COLO668 (cell line): ENCODE measurements at regions not wholly inside any gene's neighbourhood (a gene's known extent, or its start where the extent isn't known, plus 50 kb on each side); places are given as distances from the start of the nearest gene placed in this dataset.
A peak's percentile ranks its signal among the peaks of the same experiment; 100 is the strongest.
"Not testable (repeated sequence)": the region's sequence is repeated elsewhere in the genome, so short reads cannot be mapped to it uniquely, and the experiment has no call there.

ENCODE experiments used
- DNase-seq: peaks from one replicate; lab custom pipeline; 2025; ENCODE audit not compliant: unreplicated experiment; lab: John Stamatoyannopoulos, UW

DNA sequence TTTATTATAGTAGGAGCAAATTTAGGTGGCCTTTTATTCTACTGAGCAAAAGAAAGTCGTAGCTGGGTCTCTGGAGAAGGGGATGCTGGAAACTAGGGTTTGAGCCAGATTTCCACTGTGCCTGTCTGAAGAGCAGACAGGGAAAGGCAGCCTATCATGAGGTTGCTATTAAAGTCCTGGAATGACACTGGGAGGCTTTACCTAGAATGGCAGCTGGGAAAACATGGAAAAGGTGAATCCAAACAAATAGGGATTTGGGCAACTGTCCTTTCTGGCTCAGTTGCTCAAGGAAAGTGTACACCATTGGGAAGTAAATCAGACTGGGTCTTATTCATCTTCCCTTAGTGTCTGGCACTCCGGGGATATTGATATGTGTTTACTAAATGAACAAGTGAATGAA is 154.6 kb downstream of the MTX2 start:
- no peak for DNase-seq

DNA sequence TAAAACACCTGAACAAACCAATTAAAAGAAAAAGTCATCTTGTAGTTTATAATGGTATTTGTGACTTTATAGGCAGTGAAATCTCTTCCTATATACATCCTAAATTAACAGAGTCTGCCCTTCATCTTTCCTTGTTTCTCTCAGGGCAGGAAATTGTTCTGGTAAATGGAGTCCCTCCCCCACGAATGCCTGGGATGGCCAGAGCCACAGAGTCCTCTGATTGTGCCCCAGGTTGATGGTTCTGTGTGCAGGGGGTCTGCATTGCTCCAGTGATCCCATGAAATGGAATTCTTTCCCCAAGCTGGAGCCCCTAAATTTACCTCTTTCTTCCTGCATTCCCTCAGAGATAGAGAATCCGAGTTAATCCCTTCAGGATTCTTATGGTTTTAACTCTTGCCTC is 155.5 kb downstream of the MTX2 start:
- DNase-seq: no peak

DNA sequence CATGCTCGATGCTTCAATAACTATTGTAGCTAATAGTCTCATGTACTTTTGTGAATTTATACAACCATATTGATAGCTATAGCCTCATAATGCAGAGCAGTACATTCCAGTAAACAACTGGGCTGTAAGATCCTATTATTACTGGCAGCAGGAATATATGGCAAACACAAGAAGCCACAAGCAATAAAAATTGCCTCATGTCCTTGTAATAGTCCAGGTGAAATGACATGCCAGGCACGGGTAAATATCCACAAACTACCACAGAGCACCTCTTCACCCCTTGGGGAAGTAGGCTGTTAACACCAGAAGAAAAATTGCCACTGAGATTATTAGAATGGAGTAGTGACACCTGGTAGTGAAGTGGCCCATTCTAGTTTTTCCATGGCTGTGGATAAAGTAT is 158.3 kb downstream of the MTX2 start:
- DNase-seq: no peak

DNA sequence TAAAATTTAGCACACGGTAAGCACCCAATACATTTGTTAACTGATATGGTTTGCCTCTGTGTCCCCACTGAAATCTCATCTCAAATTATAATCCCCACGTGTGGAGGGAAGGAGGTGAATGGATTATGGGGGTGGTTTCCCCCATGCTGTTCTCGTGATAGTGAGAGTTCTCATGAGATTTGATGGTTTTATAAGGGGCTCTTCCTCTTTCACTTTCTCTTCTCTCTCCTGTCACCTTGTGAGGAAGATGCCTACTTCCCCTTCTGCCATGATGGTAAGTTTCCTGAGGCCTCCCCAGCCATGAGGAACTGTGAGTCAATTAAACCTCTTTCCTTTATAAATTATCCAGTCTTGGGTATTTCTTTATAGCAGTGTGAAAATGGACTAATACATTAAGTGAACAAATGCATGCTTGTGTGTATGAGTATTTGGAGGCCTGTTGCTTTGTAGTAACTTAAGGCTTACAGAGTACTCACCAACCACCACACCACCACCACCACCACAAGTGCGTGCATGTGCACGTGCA is 159.8 kb downstream of the MTX2 start:
- not testable (repeated sequence) for DNase-seq

GRCh38 chr2:176432434-176432833 is 163.2 kb downstream of the MTX2 start:
- DNase-seq: no peak

DNA sequence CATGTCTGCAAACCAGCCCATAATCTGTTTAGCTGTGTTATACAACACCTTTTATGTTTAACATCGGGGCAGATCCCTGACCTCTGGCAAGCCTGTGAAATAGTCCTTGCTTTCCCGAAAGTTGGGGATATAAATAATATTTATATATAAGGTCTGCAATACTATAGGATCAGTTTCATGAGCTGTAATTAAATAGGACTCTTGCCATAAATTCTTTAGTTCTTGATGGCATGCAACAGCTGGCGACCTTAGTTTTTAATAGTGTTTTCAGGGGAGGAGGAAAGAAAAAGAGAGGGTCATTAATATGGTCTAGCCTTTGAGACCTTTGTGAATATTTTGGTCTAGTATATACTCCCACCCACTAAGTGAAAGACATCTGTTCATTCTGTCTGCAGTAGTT is 166.5 kb downstream of the MTX2 start:
- no peak for DNase-seq

DNA sequence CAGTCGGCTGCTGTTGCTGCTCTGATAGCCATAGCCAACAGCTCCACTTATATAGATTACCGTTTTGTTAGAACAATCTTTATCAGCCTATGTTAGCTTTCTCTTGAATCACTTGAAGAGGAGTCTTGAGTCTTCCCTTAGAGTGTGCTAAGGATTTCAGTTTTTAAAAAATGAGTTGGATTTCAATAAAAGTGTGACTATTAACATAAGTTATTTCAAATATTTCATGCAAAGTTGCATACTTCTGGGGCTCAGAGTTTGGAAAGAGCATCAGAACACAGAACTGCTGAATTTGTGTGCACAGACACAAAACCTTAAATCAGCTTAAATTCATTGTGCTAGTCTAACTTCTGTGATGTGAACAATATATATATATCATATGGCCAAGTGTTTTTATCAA is 174.7 kb downstream of the MTX2 start:
- DNase-seq: no peak

DNA sequence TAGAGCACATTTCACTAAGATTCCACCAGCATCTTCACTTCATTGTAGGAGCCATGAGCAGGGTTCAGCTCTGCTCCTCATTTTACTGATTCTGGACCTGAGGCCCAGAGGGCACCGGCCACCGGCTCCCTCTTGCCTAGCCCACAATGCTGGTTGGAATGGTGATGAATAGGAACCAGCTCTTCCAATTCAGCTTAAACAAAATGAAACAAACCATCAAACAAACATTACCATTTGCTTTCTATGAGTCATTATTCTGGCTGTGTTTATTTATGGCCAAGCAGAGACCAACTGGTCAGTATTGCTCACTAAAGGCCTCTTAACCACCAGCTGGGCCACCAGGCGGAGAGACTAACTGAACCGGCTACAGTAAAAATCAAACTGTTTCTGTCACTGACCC is 176.7 kb downstream of the MTX2 start:
- peak; percentile 35 for DNase-seq

- DNase-seq: no peak
These were observed 177.6 kb downstream of the MTX2 start for GRCh38 chr2:176446718-176447414.

- no peak for DNase-seq
These were observed 178.4 kb downstream of the MTX2 start for GRCh38 chr2:176447616-176448015.

DNA sequence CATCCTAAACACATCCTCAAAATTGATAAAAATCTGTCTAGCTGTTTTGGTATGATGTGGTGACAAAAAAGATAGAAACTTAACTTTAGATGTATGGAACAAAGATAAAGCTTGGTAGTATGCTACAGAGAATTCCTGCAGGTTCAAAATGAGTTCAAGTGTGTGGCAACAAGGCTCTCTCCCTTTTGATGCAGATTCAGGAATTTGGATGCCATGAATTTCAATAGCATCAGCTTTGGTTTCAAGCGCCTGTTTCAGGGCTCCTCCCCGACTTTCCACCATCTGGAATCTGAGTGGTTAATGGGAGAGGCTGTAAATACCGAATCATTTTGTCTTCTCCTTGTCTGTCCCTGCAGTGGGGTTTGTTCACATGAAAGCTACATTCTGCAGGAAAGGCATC is 180.6 kb downstream of the MTX2 start:
- no peak for DNase-seq

GRCh38 chr2:176453784-176454183 is 184.5 kb downstream of the MTX2 start:
- no peak for DNase-seq

DNA sequence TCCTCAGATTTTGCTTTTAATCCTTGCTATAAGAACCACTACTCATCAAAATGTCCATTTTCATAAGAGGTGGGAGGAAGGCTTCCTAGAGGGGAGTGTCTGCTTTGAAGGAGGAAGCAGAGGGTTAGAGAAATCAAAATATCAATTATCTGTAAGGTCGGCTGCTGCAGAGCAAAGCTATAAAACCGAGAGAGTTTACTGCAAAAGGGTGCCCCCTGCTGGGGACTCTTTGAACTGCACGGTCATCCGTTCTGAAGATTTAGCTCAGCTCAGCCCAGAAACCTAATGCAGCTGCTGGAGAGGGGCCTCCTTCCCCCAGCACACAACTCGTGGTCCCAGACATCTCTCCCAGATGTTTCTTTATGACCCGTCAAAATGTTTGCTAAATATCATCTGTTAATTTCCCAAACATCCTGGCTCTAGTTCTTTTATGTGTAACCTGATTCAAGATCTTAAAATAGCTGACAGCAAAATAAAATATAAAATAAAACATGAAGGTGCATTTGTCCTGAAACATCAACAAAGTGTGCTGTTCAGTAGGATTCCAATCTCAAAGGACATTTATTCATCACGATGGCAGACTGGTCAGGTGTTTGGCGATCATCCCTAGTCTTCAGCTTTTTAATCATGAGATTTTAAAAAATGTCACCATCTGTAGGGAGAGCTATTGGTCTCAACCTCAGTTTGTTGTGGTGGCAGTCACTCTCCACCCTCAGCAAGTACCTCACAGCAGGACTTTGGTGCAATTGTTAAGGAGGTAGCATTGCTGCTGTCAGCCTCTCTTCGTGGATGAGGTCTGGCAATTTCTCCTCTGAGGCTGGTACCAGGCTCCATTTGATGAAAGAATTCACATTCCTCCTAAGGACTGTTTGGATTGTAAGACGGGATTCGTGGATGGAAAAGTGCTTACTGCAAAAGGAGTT is 185.9 kb downstream of the MTX2 start:
- peak; percentile 84 for DNase-seq

GRCh38 chr2:176455816-176456291 is 186.6 kb downstream of the MTX2 start:
- DNase-seq: peak; percentile 32

DNA sequence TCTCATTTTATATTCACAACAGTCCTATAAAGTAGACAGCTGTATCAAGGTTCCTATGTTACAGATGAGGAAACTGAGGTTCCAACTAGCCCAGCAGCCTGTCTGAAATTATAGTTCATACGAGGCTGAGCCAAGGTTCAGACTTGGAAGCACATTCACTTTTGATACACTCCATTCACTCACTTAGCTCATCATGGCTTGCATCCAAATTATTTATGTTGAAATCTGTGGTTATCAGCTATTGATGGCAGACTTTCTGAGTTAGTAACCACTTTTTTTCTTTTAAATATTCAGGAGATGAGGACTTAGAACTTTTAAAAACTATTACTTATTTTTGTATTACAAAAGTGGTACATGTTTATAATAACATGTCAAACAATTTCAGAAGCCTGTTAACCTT is 188.2 kb downstream of the MTX2 start:
- no peak for DNase-seq

DNA sequence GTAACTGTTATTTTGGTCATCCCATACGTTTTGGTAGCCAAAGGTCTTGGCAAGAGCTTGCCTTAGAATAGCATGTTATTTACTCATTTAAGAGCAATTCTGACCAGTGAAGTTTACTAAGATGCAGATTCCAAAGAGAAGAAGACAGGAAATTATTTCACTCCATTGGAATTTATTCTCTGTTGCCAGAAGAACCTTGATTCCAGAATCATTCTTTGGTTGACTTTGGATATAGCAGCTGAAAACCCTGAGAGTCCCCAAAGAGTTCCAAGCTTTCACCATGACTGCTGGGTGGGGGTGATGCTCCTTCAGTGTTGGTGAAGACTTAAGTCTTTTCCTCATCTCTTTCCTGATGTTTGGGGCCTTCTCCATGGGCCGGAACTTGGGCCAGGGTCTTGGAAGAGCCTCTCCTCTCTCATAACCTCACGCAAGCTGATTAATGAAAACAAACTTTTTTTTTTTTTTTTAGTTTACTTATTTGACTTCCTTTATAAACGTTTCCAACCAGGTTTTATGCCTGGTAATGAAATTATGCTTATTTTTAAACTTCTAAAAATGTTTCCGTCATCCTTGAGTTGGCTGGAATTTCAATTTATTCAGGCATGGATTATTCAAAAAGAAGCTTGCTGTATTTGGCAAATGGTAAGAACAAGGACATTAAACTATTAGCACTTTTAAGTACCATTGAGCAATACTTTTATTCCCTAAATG is 192.0 kb downstream of the MTX2 start:
- no peak for DNase-seq

DNA sequence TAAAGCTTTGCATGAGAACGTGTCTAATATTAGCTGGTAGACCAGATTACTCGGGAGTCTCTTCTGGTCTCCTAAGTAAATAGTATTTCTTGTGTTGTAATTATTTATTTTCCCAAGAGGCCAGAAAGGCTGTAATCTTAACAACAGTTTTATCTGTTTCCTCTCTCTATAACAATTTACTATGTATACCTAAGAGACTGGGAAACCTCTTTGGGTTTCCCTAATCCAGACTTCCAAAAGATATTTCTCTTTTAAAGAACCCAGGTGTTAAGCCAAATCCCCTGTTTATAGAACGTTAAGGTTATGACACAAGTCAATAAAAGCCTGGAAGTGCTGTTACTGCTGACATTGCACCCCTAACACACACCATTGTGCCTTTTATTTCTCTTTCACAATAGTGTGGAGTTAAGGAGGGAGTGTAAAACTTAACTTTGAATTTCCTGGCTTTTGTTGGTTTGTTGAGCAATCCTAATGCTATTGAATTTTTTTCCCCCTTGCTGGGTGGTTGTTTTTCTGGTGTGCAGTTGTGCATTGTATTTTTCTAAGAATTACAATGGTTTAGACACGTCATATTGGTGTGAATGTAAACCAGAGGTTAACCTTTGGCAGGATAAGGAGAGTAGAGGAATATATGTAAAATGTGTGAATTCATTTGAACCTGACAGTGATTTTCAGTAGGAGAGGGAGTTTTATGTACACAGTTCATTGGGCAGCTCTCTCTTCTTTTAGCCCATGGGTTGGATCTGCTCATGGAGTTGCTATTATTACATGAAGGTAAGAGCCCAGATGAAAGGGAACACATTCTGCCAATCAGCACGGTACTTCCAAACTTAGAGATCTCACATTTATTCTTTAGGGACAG is 192.8 kb downstream of the MTX2 start:
- DNase-seq: no peak

GRCh38 chr2:176463546-176463945 is 194.3 kb downstream of the MTX2 start:
- no peak for DNase-seq

GRCh38 chr2:176464886-176465564 is 195.8 kb downstream of the MTX2 start:
- no peak for DNase-seq

- DNase-seq: no peak
These were observed 197.7 kb downstream of the MTX2 start for GRCh38 chr2:176466918-176467452.
